HS-27A (cell line): ENCODE measurements at regions not wholly inside any gene's neighbourhood (a gene's known extent, or its start where the extent isn't known, plus 50 kb on each side); places are given as distances from the start of the nearest gene placed in this dataset.

Experiments
- DNase-seq: peaks from one replicate; pipeline ENCODE4 v3.0.0-alpha.2; 2012; ENCODE audit warnings: low read depth, missing footprints

DNA sequence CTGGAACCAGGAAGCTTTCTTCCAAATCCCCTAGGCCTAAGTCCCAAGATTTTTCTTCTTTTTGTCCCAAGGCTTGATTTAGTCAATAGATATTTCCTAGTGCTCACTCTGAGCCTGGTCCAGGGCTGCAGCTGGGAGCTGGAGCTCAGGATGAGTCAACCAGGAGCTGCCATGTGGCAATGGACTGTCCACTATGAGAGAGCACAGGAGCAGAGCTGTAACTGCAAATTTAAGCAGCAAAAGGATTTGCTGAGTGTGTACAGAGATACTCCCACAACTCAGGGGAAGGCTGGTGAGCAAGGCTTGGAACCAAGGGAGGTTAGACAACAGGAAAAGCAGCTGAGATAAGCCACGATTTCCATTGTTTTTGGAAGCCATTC is 92.1 kb upstream of the CXCL12 start:
- DNase-seq = no peak

DNA sequence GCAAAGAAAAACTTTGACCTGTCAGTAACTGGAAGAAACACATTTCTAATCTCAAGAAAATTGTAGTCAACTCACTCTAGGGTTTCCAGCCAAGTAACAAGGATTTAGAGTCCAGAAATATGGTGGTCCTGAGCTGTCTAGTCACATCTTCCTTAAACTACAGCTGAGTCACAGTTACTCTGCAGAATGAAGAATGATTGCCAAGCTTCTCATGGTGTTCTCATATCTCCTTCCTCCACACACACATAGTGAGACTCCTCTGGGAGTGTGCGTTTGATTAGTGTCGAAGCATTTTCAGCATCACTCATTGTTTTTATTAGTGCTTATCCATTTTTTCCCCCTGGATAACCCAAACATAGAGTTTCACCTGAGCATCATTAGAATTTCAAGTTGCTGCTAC is 93.1 kb upstream of the CXCL12 start:
- no peak for DNase-seq

DNA sequence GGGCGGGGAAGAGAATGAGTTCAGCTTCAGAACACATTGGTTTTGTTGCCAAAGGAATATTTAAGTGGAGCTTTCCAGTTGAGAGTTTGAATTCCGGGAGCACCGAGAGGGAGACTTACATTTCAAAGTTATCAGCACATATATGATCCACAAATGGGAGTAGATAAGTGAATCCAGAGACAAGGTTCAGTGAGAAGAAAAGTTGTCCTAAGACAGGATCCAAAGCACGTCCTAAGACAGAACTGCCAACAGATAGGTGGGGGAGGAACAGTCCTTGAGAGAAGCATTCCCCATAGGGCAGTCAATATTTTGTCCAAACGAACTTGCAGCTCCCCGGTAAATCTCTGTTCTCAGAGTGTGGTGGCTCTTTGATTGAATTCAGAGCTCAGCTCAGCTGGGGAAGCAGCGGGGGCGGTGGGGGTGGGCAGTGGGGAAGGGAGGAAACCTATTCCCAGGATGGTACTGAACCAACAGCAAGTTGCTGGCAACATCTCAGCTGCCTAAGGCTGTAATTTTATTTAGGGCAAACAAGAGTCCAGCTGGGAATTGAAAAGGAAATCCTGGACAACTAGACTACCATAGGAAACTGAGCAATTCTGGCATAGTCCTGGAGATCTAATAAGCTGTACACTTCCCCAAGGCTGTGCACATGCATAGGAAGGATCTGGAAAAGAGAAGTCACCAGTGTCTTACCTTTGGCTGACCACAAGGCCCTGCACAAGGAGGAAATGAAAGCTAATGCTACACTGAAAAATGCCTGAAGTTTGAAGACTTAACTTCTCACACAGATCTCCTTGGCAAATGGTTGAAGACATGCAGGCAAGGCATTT is 94.2 kb upstream of the CXCL12 start:
- no peak for DNase-seq

DNA sequence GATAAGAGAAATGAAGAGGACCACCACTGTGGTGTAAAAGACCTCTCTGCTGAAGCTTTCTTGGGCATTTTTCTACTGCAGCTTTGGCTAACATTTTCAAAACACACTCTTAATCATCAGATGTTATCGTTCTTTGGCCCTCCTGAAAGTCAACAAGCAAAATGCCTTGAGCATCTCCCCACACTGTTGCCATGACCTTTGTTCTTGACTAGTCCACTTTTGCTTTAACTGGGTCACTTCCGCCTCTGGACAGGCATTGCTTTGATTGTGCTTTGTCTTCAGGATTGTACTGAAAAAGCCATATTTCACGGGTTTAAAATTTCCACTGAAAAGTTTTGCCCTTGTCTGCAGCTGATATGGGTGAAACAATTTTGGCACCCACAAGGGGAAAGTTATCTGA is 107.8 kb upstream of the CXCL12 start:
- DNase-seq = no peak

DNA sequence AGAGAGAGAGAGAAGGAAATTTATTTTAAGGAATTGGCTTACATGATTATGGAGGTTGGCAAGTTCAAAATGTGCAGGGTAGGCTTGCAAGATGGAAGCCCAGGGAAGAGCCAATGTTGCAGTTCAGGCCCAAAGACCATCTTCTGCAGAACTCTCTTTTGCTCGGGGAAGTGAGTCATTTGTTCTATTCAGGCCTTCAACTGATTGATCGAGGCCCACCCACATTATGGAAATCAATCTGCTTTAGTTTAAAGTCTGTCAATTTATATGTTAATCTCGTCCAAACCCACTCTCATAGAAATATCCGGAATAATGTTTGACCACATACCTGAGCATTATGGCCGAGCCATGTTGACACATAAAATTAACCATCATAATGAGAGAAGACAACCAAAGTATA is 113.3 kb upstream of the CXCL12 start:
- no peak for DNase-seq

DNA sequence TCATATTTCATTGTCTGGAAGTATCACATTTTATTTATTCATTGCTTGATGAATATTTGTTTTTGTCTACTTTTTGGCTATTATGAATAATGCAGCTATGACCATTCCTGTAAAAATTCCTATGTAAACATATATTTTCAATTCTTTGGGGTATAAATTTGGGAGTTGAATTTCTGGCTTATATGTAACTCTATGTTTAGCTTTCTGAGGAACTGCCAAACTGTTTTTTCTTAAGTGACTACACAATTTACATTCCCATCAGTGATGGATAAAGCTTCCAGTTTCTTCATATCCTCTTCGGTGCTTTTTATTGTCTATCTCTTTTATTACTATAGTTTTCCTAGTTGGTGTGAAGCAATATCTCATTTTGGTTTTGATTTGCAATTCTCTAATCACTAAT is 115.6 kb upstream of the CXCL12 start:
- no peak for DNase-seq

DNA sequence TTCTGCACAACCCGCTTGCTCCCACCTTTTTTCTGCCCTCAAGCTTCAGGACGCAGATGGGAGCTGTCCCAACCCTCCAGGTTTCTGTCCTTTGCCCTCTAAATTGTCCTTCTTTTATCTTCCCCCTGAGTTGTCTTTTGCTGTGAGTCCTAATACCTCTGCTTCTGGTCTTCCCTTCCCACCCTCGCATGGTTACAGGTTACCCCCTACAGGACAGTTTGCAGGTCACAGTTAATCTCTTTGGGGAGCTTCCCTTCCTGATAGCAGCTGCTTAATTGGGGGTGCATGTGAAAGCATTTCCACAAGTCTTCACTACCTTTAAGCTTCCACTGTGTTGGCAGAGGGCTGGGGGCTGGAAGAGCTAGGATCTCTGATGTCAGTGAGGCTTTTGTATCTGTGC is 121.5 kb upstream of the CXCL12 start:
- no peak for DNase-seq

DNA sequence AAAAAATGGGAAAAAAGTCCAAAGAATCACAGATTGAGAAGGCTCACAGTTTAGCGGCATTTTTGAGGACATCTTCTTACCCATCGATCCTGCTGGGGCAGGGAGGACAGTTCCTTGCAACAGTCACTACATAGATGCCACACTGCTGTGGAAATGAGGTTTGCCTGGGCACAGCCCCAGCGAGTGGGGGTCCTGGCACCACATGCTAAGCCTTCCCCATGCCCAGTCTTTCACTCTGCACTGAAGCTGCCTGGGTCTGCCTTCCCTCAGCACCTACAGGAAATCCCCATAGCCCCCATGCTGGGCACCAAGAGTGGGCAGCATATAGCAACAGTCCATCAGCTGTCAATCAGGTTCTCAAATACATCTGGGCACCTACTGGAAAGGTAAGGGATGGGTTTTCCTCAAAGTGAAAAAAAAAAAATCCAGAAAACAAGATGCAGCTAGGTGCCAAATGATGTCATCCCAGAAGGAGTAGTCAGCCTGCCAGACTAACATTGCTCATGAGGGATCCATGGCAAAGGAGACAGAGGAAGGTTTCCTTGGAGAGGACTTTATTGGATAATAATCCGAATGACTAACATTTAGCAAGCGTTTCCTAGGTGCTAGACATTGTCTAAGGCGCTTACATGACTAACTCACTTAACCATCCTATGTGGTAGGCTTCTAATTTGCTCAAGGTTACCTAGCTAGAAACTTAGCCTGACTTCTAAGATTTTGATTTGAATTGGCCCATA is 125.7 kb upstream of the CXCL12 start:
- DNase-seq = no peak

DNA sequence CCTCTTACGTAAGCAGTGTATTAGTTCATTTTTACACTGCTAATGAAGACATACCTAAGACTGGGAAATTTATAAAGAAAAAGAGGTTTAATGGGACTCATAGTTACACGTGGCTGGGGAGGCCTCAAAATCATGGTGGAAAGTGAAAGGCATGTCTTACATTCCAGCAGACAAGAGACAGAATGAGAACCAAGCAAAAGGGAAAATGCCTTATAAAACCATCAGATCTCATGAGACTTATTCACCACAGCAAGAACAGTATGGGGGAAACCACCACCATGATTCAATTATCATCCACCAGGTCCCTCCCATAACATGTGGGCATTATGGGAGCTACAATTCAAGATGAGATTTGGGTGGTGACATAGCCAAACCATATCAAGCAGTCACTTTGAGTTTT is 126.3 kb upstream of the CXCL12 start:
- no peak for DNase-seq

DNA sequence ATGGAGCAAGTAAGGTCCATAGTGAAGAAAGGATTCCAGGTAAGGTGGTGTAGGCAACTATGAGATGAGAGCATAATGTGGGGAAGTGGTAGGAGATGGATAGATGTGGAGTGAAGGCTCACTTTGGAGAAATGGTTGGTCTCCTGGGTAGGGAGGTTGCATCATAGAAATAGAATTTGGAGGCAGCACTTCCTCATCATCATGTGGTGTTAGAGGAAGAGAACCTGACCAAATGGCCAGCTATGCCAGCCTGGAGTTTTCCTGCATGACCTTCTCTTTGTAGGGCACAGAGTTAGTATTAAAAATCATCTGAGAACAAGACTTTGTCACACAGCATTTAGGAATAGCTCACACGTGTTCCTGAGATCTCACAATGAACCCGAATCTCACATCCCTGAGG is 126.7 kb upstream of the CXCL12 start:
- DNase-seq = no peak

DNA sequence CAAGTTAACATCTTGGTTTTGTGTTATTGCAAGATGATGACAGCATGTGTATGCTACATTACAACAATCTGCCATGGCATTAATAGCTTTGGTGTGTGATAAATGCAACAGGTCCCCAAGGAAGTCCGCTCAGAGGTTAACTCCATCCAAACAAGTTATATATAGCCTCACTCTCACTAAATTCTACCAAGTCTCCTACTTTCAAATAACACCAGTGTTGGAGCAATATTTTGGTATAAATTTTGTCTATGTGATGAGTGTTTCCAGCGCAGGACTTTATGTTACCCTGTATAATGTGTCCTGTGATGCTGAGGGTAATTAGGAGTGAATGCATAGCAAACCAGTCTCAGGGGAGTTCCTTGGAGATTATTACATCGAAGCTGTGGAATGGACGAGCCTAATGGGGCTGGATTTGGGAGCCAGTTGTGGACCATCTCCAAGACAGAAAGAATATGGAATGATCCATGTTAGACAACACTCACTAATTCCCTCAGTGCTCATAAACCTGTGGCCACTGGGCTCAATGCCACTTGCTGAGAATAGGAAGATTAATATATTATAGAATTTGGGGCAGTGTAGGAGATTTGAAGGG is 127.6 kb upstream of the CXCL12 start:
- no peak for DNase-seq

DNA sequence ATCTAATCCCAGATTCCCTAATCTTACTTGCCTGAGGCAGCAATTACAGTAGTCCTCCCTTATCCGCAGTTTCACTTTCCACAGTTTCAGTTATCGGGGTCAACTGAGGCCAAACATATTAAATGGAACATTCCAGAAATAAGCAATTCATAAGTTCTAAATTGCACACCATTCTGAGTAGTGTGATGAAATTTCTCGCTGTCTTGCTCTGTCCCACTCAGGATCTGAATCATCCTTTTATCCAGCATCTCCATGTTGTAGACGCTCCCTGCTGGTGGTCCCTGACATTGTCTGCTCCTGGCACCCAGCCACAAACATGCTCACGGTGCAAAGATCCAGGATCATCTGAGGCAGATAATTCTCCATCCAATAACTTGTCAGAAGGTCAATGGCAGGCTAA is 128.7 kb upstream of the CXCL12 start:
- DNase-seq = no peak

DNA sequence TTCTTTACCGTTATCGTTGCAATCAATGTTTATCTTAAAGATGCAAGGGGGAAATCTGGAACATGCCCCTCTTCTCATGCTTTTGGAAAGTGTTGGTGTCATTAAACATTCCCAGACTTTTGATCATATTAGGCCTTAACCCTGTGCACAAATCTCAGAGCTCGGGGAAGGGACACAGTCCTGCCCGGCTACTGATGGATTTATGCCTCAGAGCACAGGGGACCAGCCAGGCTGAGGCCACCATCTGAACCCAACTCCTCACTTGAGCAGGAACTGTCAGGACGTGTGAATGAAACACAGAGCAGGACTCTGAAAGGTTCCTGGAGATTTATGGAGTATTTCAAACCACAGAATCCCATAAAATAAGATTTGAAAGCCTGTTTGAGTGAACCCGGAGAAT is 132.0 kb upstream of the CXCL12 start:
- DNase-seq = no peak

DNA sequence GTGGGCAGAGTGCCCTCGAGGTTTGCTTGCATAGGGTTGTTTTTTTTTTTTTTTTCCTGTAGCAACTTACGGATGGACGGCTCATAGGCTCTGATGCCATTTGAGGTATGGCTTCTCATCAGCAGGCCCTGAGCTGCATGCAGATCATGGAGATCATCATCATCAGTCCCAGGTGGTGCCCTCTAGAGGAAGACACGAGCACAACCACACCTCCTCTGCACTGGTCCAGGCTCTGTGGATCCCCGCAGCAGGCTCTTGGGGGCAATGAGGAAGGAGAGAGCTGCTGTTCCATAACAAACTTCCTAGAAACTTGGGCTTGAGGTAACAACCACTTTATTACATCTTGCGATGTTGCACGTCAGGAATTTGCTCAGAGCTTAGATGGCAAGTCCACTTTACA is 132.7 kb upstream of the CXCL12 start:
- DNase-seq = no peak

DNA sequence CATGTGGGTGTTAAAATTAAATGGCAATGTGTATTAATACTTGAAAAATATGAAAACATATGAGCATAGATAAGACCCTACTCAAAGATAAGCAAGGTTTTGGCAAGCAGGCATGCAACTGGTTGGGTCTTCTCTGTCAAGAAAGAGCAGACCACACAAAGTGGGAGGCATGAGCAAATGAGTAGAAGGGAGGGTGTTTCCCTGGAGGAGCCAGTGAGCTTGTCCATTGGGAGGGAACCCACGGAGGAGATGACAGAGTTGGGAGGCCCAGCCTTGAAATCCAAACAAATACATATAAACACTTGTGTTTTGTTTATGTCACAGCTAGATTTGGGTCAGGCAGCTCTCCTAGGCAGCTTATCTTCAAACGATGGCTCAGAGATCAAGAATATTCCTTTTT is 134.5 kb upstream of the CXCL12 start:
- DNase-seq = no peak

DNA sequence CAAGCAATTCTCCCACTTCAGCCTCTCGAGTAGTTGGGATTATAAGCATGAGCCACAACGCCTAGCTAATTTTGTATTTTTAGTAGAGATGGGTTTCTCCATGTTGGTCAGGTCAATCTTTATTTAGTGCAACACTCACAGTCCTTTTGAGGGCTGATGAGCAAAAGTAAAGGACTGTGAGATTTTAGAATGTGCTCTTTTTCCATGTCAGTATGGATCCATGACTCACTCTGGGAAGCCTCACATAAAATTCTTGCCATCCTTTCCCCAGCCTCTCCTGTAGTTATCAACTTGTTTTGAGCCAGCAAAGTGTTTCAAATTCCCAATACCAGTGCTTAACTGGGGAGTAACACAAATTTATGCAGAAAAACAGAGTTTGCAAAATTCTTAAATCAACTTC is 135.8 kb upstream of the CXCL12 start:
- DNase-seq = no peak

DNA sequence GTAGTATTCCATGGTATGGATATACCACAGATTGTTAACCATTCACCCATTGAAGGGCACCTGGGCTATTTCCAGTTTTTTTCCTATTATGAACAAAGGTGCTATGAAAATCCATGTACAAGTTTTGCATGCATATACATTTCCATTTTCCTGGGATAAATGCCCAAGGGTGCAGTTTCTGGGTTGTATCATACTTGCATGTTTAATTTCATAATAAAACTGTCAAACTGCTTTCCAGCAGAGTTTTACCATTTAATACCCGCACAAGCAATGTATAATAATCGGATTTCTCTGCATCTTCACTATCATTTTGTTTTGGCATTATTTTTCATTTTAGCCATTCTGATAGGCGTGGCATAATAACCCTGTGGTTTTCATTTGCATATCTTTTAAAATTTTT is 154.3 kb upstream of the CXCL12 start:
- no peak for DNase-seq

DNA sequence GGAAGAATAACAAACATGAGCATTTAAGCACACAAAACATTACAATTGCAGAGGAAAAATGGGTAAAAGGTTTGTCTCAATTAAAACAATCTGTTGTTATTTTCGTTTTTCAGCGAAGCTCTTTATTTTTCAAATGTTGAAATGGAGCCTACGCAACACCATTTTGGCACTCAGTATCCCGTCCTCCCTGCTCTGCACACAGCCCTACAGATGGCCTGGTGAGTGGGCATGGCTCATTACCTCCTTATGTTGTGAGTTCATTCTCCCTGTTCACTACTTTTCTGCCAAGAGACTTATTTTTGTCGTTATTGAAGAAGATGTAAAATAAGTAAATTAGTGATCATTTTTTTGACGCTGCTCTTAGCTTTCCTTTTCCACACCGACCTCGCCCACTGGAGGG is 167.8 kb upstream of the CXCL12 start:
- DNase-seq = no peak

DNA sequence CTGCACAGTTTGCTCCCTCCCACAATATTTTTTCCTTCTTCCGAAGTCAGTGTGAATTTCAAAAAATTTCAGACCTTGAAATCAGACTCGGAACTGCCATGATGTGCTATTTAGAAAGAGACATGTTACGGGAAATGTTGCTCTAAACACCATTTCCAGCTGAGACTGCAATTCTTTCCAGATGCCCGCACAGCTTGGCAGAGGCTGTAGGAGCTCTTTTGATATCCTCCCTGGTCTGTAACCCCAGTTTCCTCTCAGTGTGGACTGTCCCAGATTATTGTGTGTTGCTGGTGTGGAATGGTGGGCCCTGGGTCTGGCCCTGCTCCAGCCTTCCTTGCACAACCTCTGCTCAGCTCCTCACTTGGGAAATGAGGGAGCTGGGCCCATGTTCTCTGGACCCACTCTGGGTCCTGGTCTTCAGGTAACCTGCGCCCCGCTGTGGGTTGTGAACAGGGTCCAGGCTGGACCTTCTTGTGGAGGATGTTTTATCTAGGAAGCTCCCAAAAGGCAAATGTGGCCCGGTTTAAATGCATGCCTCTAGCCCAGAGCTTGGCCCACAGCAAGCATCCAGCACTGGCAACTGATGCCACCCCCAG is 172.8 kb upstream of the CXCL12 start:
- no peak for DNase-seq

DNA sequence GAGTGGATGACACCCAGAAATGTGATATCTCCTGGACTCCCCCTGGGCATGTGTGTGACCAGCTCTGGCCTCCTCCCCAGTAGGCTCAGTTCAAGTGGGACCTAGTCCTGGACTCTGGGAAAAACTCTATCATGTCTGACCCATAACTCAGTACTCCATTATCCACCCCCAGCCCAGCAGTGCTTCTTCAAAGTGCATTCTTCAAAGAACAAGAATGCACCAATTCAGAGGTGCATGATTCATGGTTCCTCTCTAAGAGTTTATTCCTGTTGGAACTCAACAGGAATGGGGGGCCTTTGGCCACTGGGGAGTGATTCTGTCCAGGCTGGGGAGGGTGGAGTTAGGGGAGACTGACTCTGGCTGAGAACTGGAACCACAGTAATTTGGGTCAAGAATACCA is 173.6 kb upstream of the CXCL12 start:
- no peak for DNase-seq

DNA sequence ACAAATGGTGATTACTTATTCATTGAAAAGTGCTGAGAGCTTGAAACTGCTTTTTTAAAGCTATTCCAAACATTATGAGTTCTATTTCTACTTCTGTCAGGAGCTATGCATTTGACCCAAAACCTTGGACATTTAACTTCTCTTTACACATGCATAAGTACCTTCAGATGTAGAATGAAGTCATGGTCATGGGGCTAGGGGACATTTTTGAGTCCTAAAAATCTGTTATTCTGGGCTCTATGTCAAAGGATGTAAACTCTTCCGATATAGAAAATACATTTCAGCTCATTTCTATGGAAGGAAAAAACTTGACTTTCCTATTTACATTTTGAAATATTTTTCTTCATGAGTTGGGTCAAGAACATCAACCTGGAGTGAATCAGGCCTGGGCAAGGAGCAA is 179.5 kb upstream of the CXCL12 start:
- DNase-seq = no peak

DNA sequence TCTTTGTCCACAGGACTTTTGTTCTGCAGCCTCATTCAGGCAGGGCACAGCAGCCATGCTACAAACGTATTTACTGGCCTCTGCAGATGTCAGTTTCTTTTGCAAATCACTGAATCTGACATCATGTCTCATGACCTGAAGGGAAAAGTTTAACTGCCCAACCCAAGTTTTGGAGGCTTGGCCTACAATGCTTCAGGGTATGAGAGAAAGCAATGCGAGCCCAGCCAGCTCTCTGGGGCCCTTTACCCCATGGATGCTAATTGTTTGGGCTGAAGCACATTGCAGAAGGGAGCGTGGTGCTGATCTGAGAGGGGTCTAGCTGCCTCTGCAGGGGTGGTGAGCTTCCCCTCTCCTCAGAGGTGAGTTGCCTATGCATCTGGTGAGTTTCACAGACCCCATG is 179.9 kb upstream of the CXCL12 start:
- DNase-seq = no peak

DNA sequence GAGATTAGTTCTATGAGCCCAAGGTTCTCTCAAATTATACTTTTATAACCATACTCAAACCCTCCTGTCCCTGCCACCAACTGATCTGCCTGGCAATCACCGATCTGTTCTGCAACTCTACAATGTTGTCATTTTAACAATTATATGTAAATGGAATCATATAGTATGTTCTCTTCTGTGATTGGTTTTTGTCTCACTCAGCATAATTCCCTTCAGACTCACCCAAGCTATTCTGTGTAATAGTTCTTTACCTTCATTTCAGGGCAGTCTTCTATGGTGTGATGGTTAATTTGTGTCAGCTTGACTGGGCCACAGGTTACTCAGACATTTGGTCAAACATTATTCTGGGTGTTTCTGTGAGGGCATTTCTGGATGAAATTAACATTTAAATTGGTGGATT is 181.9 kb upstream of the CXCL12 start:
- no peak for DNase-seq
